Gastrocnemius medialis (tissue), 4 donors: ENCODE measurements at regions not wholly inside any gene's neighbourhood (a gene's known extent, or its start where the extent isn't known, plus 50 kb on each side); places are given as distances from the start of the nearest gene placed in this dataset.

Experiments used
- ATAC-seq, 2 donors: fragments of 150-250 bp; one replicate each; pipeline ENCODE4 v1.9.1; 2016
- DNase-seq, 2 donors: peaks; one replicate each; pipeline ENCODE4 v3.0.0-alpha.2; 2019
- H3K27ac ChIP-seq, 4 donors: fragments of 200-600 bp; sonication (generic); 1 replicate in 1 of 4; 2 replicates in 3 of 4; pipeline ENCODE4 v1.5.1; 2016 to 2018; ENCODE audit warnings: mild to moderate bottlenecking in 2 of 4, moderate library complexity in 1 of 4
- H3K27me3 ChIP-seq, 3 donors: fragments of 200-600 bp; sonication (generic) in 2 of 3; 1 replicate in 1 of 3; 2 replicates in 2 of 3; pipeline versions ENCODE4 v1.5.1 to v1.6.0; 2016 to 2019; ENCODE audit warnings: mild to moderate bottlenecking in 1 of 3, moderate library complexity in 1 of 3
- H3K36me3 ChIP-seq, 2 donors: fragments of 200-600 bp; sonication (generic) in 1 of 2; one replicate each; pipeline ENCODE4 v1.5.1; 2017 to 2018
- H3K4me1 ChIP-seq, 2 donors: fragments of 200-600 bp; sonication (generic) in 1 of 2; one replicate each; pipeline ENCODE4 v1.5.1; 2016 to 2017; ENCODE audit warnings: mild to moderate bottlenecking in 2 of 2
- H3K4me3 ChIP-seq, 4 donors: fragments of 200-600 bp; sonication (generic) in 3 of 4; 1 replicate in 1 of 4; 2 replicates in 3 of 4; pipeline ENCODE4 v1.5.1; 2016 to 2019; ENCODE audit warnings: mild to moderate bottlenecking in 2 of 4
- H3K9me3 ChIP-seq, 3 donors: fragments of 200-600 bp; sonication (generic) in 2 of 3; 1 replicate in 1 of 3; 2 replicates in 2 of 3; pipeline ENCODE4 v1.5.1; 2016 to 2019
- CTCF ChIP-seq, 5 experiments: fragments of 450-650 bp in 3 of 5; fragments of 200-600 bp in 2 of 5; sonication (generic) in 2 of 5; IDR thresholded peaks in 4 of 5; conservative IDR thresholded peaks in 1 of 5; 1 replicate in 4 of 5; 2 replicates in 1 of 5; pipeline ENCODE4 v1.5.1; 2016 to 2019; ENCODE audit warnings: antibody characterized with exemption in 5 of 5, mild to moderate bottlenecking in 3 of 5, moderate library complexity in 3 of 5
- POLR2A ChIP-seq, 2 donors: fragments of 450-650 bp; IDR thresholded peaks; one replicate each; pipeline ENCODE4 v1.6.1; 2017; ENCODE audit warnings: antibody characterized with exemption in 2 of 2, mild to moderate bottlenecking in 2 of 2, moderate library complexity in 2 of 2
- in situ Hi-C, 4 donors: fragments of 200-750 bp; cut with MboI; loops; one replicate each; pipeline versions ENCODE4 v1.15.0 to v1.8.0; 2017; ENCODE audit warnings: low sequenced_read_pairs in 4 of 4
- intact Hi-C: fragments of 100-400 bp; cut with DNase I; formaldehyde crosslinking; loops from one replicate; pipeline ENCODE4 v1.15.1; 2023; ENCODE audit warnings: low total_unique reads

- H3K27me3 ChIP-seq, result no peaks in the 10 kb centered on the region
- no peak for DNase-seq
- H3K4me1 ChIP-seq, result no peaks in the 10 kb centered on the region
- H3K4me3 ChIP-seq, result no peak overlapping the region
- intact Hi-C loops (no loop called here), in situ Hi-C loops (no loop called here)
- no peak for TF ChIP-seq CTCF (IDR thresholded peaks at IDR 0.05 in 4 of 5, conservative IDR thresholded peaks at IDR 0.05 in 1 of 5)
- TF ChIP-seq POLR2A (IDR thresholded peaks at IDR 0.05), result no peak
- ATAC-seq, result no peak
- no peaks in the 10 kb centered on the region for H3K36me3 ChIP-seq
- H3K27ac ChIP-seq, result no peak overlapping the region
- no peaks in the 10 kb centered on the region for H3K9me3 ChIP-seq
Observed at GRCh38 chr7:10192074-10192473, 781.6 kb upstream of the PHF14 start.

GRCh38 chr7:10205696-10206095 is 768.0 kb upstream of the PHF14 start:
- H3K4me3 ChIP-seq, result no peak overlapping the region
- H3K27ac ChIP-seq, result no peak overlapping the region
- H3K4me1 ChIP-seq, result no peaks in the 10 kb centered on the region
- H3K36me3 ChIP-seq, result no peaks in the 10 kb centered on the region
- intact Hi-C loops (no loop called here), in situ Hi-C loops (no loop called here)
- ATAC-seq (no peak), DNase-seq (no peak)
- no peaks in the 10 kb centered on the region for H3K9me3 ChIP-seq
- H3K27me3 ChIP-seq, result no peaks in the 10 kb centered on the region
- TF ChIP-seq CTCF (IDR thresholded peaks at IDR 0.05 in 4 of 5, conservative IDR thresholded peaks at IDR 0.05 in 1 of 5) (no peak), POLR2A (IDR thresholded peaks at IDR 0.05) (no peak)

- no peak for DNase-seq
- Histone ChIP-seq H3K4me1 (no peaks in the 10 kb centered on the region), H3K27ac (no peak overlapping the region), H3K9me3 (no peaks in the 10 kb centered on the region), H3K36me3 (no peaks in the 10 kb centered on the region), H3K4me3 (no peak overlapping the region), H3K27me3 (no peaks in the 10 kb centered on the region)
- in situ Hi-C loops (no loop called here), intact Hi-C loops (no loop called here)
- no peak for ATAC-seq
- TF ChIP-seq POLR2A (IDR thresholded peaks at IDR 0.05), result no peak
- TF ChIP-seq CTCF (IDR thresholded peaks at IDR 0.05 in 4 of 5, conservative IDR thresholded peaks at IDR 0.05 in 1 of 5), result no peak
Observed at GRCh38 chr7:10210000-10210399, 763.7 kb upstream of the PHF14 start.

GRCh38 chr7:10211016-10211415 is 762.7 kb upstream of the PHF14 start:
- Histone ChIP-seq H3K4me3 (no peak overlapping the region), H3K27ac (no peak overlapping the region), H3K4me1 (no peaks in the 10 kb centered on the region), H3K27me3 (no peaks in the 10 kb centered on the region), H3K9me3 (no peaks in the 10 kb centered on the region), H3K36me3 (no peaks in the 10 kb centered on the region)
- intact Hi-C loops, result no loop called here
- ATAC-seq (no peak), DNase-seq (no peak)
- TF ChIP-seq POLR2A (IDR thresholded peaks at IDR 0.05), result no peak
- TF ChIP-seq CTCF (IDR thresholded peaks at IDR 0.05 in 4 of 5, conservative IDR thresholded peaks at IDR 0.05 in 1 of 5), result no peak
- in situ Hi-C loops, result no loop called here

GRCh38 chr7:10211861-10212260 is 761.8 kb upstream of the PHF14 start:
- H3K4me3 ChIP-seq, result no peak overlapping the region
- in situ Hi-C loops, result no loop called here
- no peak overlapping the region for H3K27ac ChIP-seq
- H3K9me3 ChIP-seq, result no peaks in the 10 kb centered on the region
- no peak for DNase-seq
- intact Hi-C loops, result no loop called here
- ATAC-seq, result no peak
- H3K27me3 ChIP-seq, result no peaks in the 10 kb centered on the region
- H3K36me3 ChIP-seq, result no peaks in the 10 kb centered on the region
- no peaks in the 10 kb centered on the region for H3K4me1 ChIP-seq
- TF ChIP-seq POLR2A (IDR thresholded peaks at IDR 0.05) (no peak), CTCF (IDR thresholded peaks at IDR 0.05 in 4 of 5, conservative IDR thresholded peaks at IDR 0.05 in 1 of 5) (no peak)
